ENCODE measurements at regions not wholly inside any gene's neighbourhood (a gene's known extent, or its start where the extent isn't known, plus 50 kb on each side); places are given as distances from the start of the nearest gene placed in this dataset.

- no peak overlapping the region for H3K4me2 ChIP-seq (ENCODE audit: extremely low read depth, insufficient read depth, low read length)
- H3K9me3 ChIP-seq (ENCODE audit: control insufficient read depth, insufficient read depth, low read depth, low read length): no peaks in the 10 kb centered on the region
- H4K20me1 ChIP-seq (ENCODE audit: control insufficient read depth, extremely low read depth, insufficient read depth, low read length): no peaks in the 10 kb centered on the region
- no peaks in the 10 kb centered on the region for H3K27me3 ChIP-seq (ENCODE audit: control insufficient read depth, insufficient read depth, low read length)
- no peak overlapping the region for H3K4me3 ChIP-seq (replicated peaks in 1 of 4; ENCODE audit: control extremely low read depth in 1 of 4, insufficient read depth in 1 of 4, low read depth in 3 of 4, low read length in 4 of 4)
- DNase-seq (ENCODE audit: low read depth in 2 of 2): peak in 1 of 2 donors; percentile 2
- no peak overlapping the region for H3K27ac ChIP-seq (ENCODE audit: insufficient read depth, low read length)
- H3K4me1 ChIP-seq (ENCODE audit: control insufficient read depth, extremely low read depth, insufficient read depth, low read length): no peaks in the 10 kb centered on the region
- no peaks in the 10 kb centered on the region for H3K79me2 ChIP-seq (ENCODE audit: control insufficient read depth, insufficient read depth, low read length)
- no peaks in the 10 kb centered on the region for H3K36me3 ChIP-seq (ENCODE audit: control insufficient read depth, insufficient read depth, low read length)
- TF ChIP-seq EZH2 (IDR thresholded peaks at IDR 0.05; ENCODE audit: low read length, missing control alignments) (no peak), CTCF (conservative IDR thresholded peaks at IDR 0.05 in 1 of 2, IDR thresholded peaks at IDR 0.05 in 1 of 2; ENCODE audit: low read depth in 1 of 2, low read length in 2 of 2) (no peak)
- H2AFZ ChIP-seq (ENCODE audit: low read length): no peak overlapping the region
- H3K9ac ChIP-seq (ENCODE audit: insufficient read depth, low read length): no peak overlapping the region
Measured at GRCh38 chr2:235165631-235166030, 213.8 kb downstream of the SH3BP4 start.

- DNase-seq (ENCODE audit: low read depth in 2 of 2): no peak
- no peak overlapping the region for H2AFZ ChIP-seq (ENCODE audit: low read length)
- H3K9ac ChIP-seq (ENCODE audit: insufficient read depth, low read length): no peak overlapping the region
- H3K27ac ChIP-seq (ENCODE audit: insufficient read depth, low read length): no peak overlapping the region
- no peak for TF ChIP-seq EZH2 (IDR thresholded peaks at IDR 0.05; ENCODE audit: low read length, missing control alignments)
- H3K36me3 ChIP-seq (ENCODE audit: control insufficient read depth, insufficient read depth, low read length): no peaks in the 10 kb centered on the region
- no peaks in the 10 kb centered on the region for H4K20me1 ChIP-seq (ENCODE audit: control insufficient read depth, extremely low read depth, insufficient read depth, low read length)
- H3K9me3 ChIP-seq (ENCODE audit: control insufficient read depth, insufficient read depth, low read depth, low read length): no peaks in the 10 kb centered on the region
- H3K79me2 ChIP-seq (ENCODE audit: control insufficient read depth, insufficient read depth, low read length): no peaks in the 10 kb centered on the region
- no peak overlapping the region for H3K4me2 ChIP-seq (ENCODE audit: extremely low read depth, insufficient read depth, low read length)
- no peak overlapping the region for H3K4me3 ChIP-seq (replicated peaks in 1 of 4; ENCODE audit: control extremely low read depth in 1 of 4, insufficient read depth in 1 of 4, low read depth in 3 of 4, low read length in 4 of 4)
- H3K4me1 ChIP-seq (ENCODE audit: control insufficient read depth, extremely low read depth, insufficient read depth, low read length): peaks cover 8% of the 10 kb centered on the region
- no peaks in the 10 kb centered on the region for H3K27me3 ChIP-seq (ENCODE audit: control insufficient read depth, insufficient read depth, low read length)
Measured at GRCh38 chr2:235168174-235168979, 216.6 kb downstream of the SH3BP4 start.

GRCh38 chr2:235170016-235170415 is 218.2 kb downstream of the SH3BP4 start:
- H3K27ac ChIP-seq (ENCODE audit: insufficient read depth, low read length): no peak overlapping the region
- no peak for TF ChIP-seq CTCF (conservative IDR thresholded peaks at IDR 0.05 in 1 of 2, IDR thresholded peaks at IDR 0.05 in 1 of 2; ENCODE audit: low read depth in 1 of 2, low read length in 2 of 2)
- TF ChIP-seq EZH2 (IDR thresholded peaks at IDR 0.05; ENCODE audit: low read length, missing control alignments): no peak
- H3K9me3 ChIP-seq (ENCODE audit: control insufficient read depth, insufficient read depth, low read depth, low read length): no peaks in the 10 kb centered on the region
- H3K4me1 ChIP-seq (ENCODE audit: control insufficient read depth, extremely low read depth, insufficient read depth, low read length): peaks cover 8% of the 10 kb centered on the region
- H3K4me2 ChIP-seq (ENCODE audit: extremely low read depth, insufficient read depth, low read length): no peak overlapping the region
- no peaks in the 10 kb centered on the region for H3K79me2 ChIP-seq (ENCODE audit: control insufficient read depth, insufficient read depth, low read length)
- DNase-seq (ENCODE audit: low read depth in 2 of 2): peak; percentile 37 to 65
- H3K9ac ChIP-seq (ENCODE audit: insufficient read depth, low read length): no peak overlapping the region
- no peaks in the 10 kb centered on the region for H4K20me1 ChIP-seq (ENCODE audit: control insufficient read depth, extremely low read depth, insufficient read depth, low read length)
- no peak overlapping the region for H3K4me3 ChIP-seq (replicated peaks in 1 of 4; ENCODE audit: control extremely low read depth in 1 of 4, insufficient read depth in 1 of 4, low read depth in 3 of 4, low read length in 4 of 4)
- H3K36me3 ChIP-seq (ENCODE audit: control insufficient read depth, insufficient read depth, low read length): no peaks in the 10 kb centered on the region
- H2AFZ ChIP-seq (ENCODE audit: low read length): no peak overlapping the region
- no peaks in the 10 kb centered on the region for H3K27me3 ChIP-seq (ENCODE audit: control insufficient read depth, insufficient read depth, low read length)

Measured in fibroblast of lung (primary cell).